K562 (cell line): ENCODE measurements at regions not wholly inside any gene's neighbourhood (a gene's known extent, or its start where the extent isn't known, plus 50 kb on each side); places are given as distances from the start of the nearest gene placed in this dataset.

ENCODE experiments used
- ATAC-seq: fragments of 200-7000 bp; cut with Tn5 transposase; 3 replicates; pipeline ENCODE4 v1.9.1; 2020; ENCODE audit warnings: moderate library complexity
- BruUV-seq: library from RNA; stranded (reverse); fragments of 400-500 nt; replicated peaks from 2 replicates; lab custom pipeline; 2021; lab: Mats Ljungman, UMichigan
- CTCF ChIA-PET: fragments of 300-600 bp; formaldehyde crosslinking; extraction: SDS; loops from one replicate; lab custom pipeline; 2021; ENCODE audit warnings: low intra/inter-chr PET ratio; lab: Yijun Ruan, JAX
- POLR2A ChIA-PET: fragments of 300-600, 350-650 bp; sonication (Branson Sonifier 250); formaldehyde crosslinking; extraction: SDS; loops from one replicate; lab custom pipeline; 2021; ENCODE audit warnings: antibody characterized with exemption, inconsistent platforms; lab: Yijun Ruan, JAX
- DNase-seq, 4 experiments: peaks; one replicate each; pipeline versions ENCODE4 v3.0.0 to v3.0.0-alpha.2; 2011 to 2018; ENCODE audit warnings: low spot score in 3 of 4, mixed read lengths in 3 of 4; ENCODE audit errors: extremely low read depth in 1 of 4
- FAIRE-seq: peaks from 2 replicates; lab custom pipeline; 2011; peaks lifted over from hg19 to GRCh38; lab: Jason Lieb, UNC
- H2AFZ ChIP-seq: 2 replicates; pipeline ENCODE4 v1.6.0; 2011; ENCODE audit warnings: low read depth, low read length, control low read depth, inconsistent platforms
- H3K27ac ChIP-seq: fragments of 200-600 bp; 3 replicates; pipeline ENCODE4 v1.8.0; 2011; ENCODE audit warnings: low read depth, mild to moderate bottlenecking, control low read depth, inconsistent platforms, low read length, moderate library complexity, mixed read lengths; ENCODE audit errors: extremely low read depth
- H3K27me3 ChIP-seq, 2 experiments: fragments of 300-600 bp in 1 of 2; 2 replicates in 1 of 2; 3 replicates in 1 of 2; pipeline versions ENCODE4 v1.6.0 to v1.8.0; 2011; ENCODE audit warnings: inconsistent platforms in 2 of 2, low read length in 2 of 2, mild to moderate bottlenecking in 1 of 2, mixed read lengths in 1 of 2, moderate library complexity in 1 of 2; ENCODE audit not compliant: control insufficient read depth in 2 of 2, insufficient read depth in 2 of 2
- H3K36me3 ChIP-seq: fragments of 300-600 bp; 3 replicates; pipeline ENCODE4 v1.8.0; 2011; ENCODE audit warnings: mild to moderate bottlenecking, low read length, inconsistent platforms; ENCODE audit not compliant: control insufficient read depth, insufficient read depth
- H3K4me1 ChIP-seq, 2 experiments: fragments of 200-600 bp in 1 of 2; replicated peaks in 1 of 2; 2 replicates in 1 of 2; 3 replicates in 1 of 2; pipeline versions ENCODE4 v1.5.1 to v1.8.0; 2011; ENCODE audit warnings: inconsistent platforms in 2 of 2, low read length in 2 of 2, mild to moderate bottlenecking in 1 of 2, mixed read lengths in 1 of 2, moderate library complexity in 1 of 2; ENCODE audit not compliant: control insufficient read depth in 2 of 2, insufficient read depth in 2 of 2
- H3K4me2 ChIP-seq: 2 replicates; pipeline ENCODE4 v1.6.1; 2011; ENCODE audit warnings: low read length, control low read depth, inconsistent platforms, mixed read lengths; ENCODE audit not compliant: insufficient read depth
- H3K4me3 ChIP-seq: fragments of 200-600 bp; sonication (generic), shearing (Covaris generic); 2 replicates; pipeline ENCODE4 v1.5.1; 2016; ENCODE audit warnings: control low read depth, inconsistent platforms
- H3K79me2 ChIP-seq: fragments of 200-600 bp; 3 replicates; pipeline ENCODE4 v1.8.0; 2011; ENCODE audit warnings: low read length, inconsistent platforms; ENCODE audit not compliant: control insufficient read depth, insufficient read depth
- H3K9ac ChIP-seq, 2 experiments: 2 replicates each; pipeline versions ENCODE4 v1.6.0 to v1.6.1; 2011; ENCODE audit warnings: low read depth in 2 of 2, low read length in 2 of 2, control low read depth in 1 of 2, inconsistent platforms in 1 of 2, mild to moderate bottlenecking in 1 of 2, mixed read lengths in 1 of 2; ENCODE audit not compliant: insufficient read depth in 1 of 2
- H3K9me1 ChIP-seq: one replicate; pipeline ENCODE4 v1.6.0; 2011; ENCODE audit warnings: inconsistent platforms, mild to moderate bottlenecking, low read length, moderate library complexity; ENCODE audit not compliant: control insufficient read depth, insufficient read depth
- H3K9me3 ChIP-seq: replicated peaks from 2 replicates; pipeline ENCODE4 v1.5.1; 2011; ENCODE audit warnings: low read depth, low read length, inconsistent platforms; ENCODE audit not compliant: control insufficient read depth, insufficient read depth
- H4K20me1 ChIP-seq: replicated peaks from 2 replicates; pipeline ENCODE4 v1.6.1; 2011; ENCODE audit warnings: low read length, inconsistent platforms, mixed read lengths; ENCODE audit not compliant: control insufficient read depth, insufficient read depth
- COPS2 ChIP-seq: fragments of 450-650 bp; conservative IDR thresholded peaks from 2 replicates; pipeline ENCODE4 v1.6.1; 2016; ENCODE audit warnings: mild to moderate bottlenecking, moderate library complexity
- FOS ChIP-seq: IDR thresholded peaks from 3 replicates; pipeline ENCODE4 v1.6.1; 2011; ENCODE audit not compliant: insufficient read length; ENCODE audit errors: extremely low read depth
- MCM3 ChIP-seq: fragments of 450-650 bp; IDR thresholded peaks from 2 replicates; pipeline ENCODE4 v1.6.1; 2016
- NCOR1 ChIP-seq: fragments of 450-650 bp; IDR thresholded peaks from 2 replicates; pipeline ENCODE4 v1.6.1; 2016; ENCODE audit warnings: mild to moderate bottlenecking, moderate library complexity
- POU5F1 ChIP-seq: fragments of 150-350 bp; IDR thresholded peaks from 2 replicates; pipeline ENCODE4 v1.6.1; 2014; ENCODE audit warnings: borderline replicate concordance, low read length, low read depth, mild to moderate bottlenecking; ENCODE audit not compliant: partially characterized antibody
- RBM17 ChIP-seq: fragments of 200-400 bp; formaldehyde crosslinking; IDR thresholded peaks from 2 replicates; pipeline ENCODE4 v1.6.1; 2017; ENCODE audit warnings: low read depth, mild to moderate bottlenecking, low read length, borderline replicate concordance
- U2AF1 ChIP-seq: fragments of 200-400 bp; formaldehyde crosslinking; optimal IDR thresholded peaks from 2 replicates; pipeline ENCODE3; 2017; ENCODE audit warnings: mild to moderate bottlenecking, low read depth, low read length, moderate library complexity
- in situ Hi-C: fragments of 300-500 bp; cut with MboI; formaldehyde crosslinking; loops from 4 replicates; pipeline ENCODE4 v1.15.0; 2018; ENCODE audit warnings: inconsistent platforms, mixed read lengths
- intact Hi-C: fragments of 100-400 bp; cut with micrococcal nuclease; formaldehyde crosslinking; loops from 2 replicates; pipeline ENCODE4 v1.14.2; 2022
- TF ChIP-seq, protein P1 (sequence below), 2 experiments: fragments of 450-650 bp; IDR thresholded peaks; 2 replicates each; pipeline ENCODE4 v1.6.1; 2016; ENCODE audit warnings: mild to moderate bottlenecking in 2 of 2, borderline replicate concordance in 1 of 2, low read depth in 1 of 2, moderate library complexity in 1 of 2
- TF ChIP-seq, protein P2 (sequence below): fragments of 450-650 bp; IDR thresholded peaks from 2 replicates; pipeline ENCODE4 v1.6.1; 2018; ENCODE audit not compliant: partially characterized antibody
- TF ChIP-seq, protein P3 (sequence below): fragments of 250-450 bp; sonication (Bioruptor Pico); IDR thresholded peaks from 2 replicates; pipeline ENCODE4 v1.9.0; 2021; ENCODE audit warnings: mild to moderate bottlenecking

DNA sequence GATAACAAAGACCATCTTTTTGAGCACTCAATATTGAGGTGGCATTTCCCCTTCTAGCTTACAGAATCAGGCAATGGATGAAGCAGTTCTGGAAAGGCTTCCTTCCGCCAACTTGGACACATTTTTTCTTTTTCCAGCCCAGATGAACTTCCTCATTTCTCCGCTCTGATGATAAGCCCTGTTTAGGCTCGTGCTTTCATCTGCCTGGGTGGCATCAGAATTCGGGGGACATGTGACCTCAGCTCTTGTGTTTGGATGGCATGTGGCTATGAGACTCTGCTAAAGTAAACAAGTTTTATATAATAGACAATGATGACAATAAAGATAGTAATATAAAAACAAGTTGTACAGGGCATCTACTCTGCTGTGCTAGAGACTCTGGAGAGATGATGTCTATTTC is 796.7 kb downstream of the DHX35 start (continued):
- TF ChIP-seq, protein P1, sequence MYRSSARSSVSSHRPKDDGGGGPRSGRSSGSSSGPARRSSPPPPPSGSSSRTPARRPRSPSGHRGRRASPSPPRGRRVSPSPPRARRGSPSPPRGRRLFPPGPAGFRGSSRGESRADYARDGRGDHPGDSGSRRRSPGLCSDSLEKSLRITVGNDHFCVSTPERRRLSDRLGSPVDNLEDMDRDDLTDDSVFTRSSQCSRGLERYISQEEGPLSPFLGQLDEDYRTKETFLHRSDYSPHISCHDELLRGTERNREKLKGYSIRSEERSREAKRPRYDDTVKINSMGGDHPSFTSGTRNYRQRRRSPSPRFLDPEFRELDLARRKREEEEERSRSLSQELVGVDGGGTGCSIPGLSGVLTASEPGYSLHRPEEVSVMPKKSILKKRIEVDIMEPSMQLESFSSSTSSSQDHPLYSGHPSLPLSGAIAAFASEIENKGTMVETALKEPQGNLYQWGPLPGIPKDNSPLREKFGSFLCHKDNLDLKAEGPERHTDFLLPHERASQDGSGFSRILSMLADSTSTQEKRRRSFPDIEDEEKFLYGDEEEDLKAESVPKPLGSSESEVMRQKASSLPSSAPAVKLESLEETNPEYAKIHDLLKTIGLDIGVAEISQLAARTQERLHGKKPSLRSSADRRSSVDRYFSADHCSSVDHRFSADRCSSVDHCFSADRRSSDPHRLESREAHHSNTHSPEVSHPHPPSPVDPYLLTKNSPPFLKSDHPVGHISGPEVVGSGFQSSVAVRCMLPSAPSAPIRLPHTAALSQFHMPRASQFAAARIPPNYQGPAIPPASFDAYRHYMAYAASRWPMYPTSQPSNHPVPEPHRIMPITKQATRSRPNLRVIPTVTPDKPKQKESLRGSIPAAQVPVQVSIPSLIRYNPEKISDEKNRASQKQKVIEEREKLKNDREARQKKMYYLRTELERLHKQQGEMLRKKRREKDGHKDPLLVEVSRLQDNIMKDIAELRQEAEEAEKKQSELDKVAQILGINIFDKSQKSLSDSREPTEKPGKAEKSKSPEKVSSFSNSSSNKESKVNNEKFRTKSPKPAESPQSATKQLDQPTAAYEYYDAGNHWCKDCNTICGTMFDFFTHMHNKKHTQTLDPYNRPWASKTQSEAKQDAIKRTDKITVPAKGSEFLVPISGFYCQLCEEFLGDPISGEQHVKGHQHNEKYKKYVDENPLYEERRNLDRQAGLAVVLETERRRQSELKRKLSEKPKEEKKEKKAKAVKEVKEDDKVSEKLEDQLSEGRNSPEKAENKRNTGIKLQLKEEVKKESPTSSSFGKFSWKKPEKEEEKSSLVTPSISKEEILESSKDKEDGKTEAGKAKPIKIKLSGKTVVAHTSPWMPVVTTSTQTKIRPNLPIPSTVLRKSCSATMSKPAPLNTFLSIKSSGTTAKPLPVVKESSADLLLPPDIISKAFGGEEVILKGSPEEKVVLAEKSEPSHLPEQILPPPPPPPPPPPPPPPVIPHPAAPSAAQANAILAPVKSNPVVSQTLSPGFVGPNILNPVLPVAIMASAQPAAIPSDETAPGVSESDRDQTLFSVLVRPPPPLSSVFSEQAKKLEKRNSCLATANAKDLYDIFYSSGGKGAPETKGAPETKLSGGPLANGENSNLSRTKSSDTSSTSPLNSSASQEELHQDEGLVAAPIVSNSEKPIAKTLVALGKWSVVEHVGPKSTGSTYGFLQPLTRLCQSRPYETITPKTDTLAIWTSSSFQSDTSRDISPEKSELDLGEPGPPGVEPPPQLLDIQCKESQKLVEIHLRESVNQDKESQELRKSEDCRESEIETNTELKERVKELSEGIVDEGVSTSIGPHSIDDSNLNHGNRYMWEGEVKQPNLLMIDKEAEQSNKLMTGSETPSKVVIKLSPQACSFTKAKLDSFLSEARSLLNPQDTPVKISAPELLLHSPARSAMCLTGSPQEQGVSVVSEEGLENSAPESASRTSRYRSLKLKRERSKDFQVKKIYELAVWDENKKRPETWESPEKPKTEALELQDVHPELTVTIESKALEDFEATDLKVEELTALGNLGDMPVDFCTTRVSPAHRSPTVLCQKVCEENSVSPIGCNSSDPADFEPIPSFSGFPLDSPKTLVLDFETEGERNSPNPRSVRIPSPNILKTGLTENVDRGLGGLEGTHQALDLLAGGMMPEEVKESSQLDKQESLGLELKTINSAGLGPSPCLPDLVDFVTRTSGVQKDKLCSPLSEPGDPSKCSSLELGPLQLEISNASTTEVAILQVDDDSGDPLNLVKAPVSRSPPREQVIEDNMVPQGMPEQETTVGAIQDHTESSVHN (IDR thresholded peaks at IDR 0.05; ENCODE audit: borderline replicate concordance in 1 of 2, low read depth in 1 of 2) = no peak
- no peak for TF ChIP-seq U2AF1

DNA sequence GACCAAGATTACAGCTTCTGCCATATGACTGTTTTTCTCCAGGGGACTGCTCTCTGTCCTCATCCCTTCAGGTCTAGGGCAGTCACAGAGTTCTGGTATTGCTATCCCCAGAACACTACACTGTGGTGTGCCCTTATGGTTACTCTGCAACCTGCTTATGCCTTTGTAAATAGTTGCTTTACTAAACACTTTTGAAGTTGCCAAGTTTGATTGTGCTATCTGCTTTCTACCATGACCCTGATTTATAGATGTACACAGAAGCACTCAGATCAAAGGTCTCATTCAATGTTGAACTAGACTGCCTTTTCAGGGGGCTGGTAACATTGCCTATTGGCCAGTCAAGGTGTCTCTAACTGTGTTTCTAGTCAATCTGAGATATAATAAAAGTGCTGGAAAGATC is 794.7 kb downstream of the DHX35 start:
- no peak overlapping the region for H3K4me2 ChIP-seq
- POLR2A ChIA-PET = no interaction called here
- in situ Hi-C loops (no loop called here), intact Hi-C loops (no loop called here)
- no peaks in the 10 kb centered on the region for H3K4me1 ChIP-seq
- DNase-seq = no peak
- no peaks in the 10 kb centered on the region for H3K79me2 ChIP-seq
- no TSS peak for BruUV-seq
- no peak for ATAC-seq
- no peaks in the 10 kb centered on the region; the same call in 1 of the 2 replicates for H3K9me3 ChIP-seq
- no peak overlapping the region for H2AFZ ChIP-seq
- no peak for FAIRE-seq
- H3K9ac ChIP-seq = no peak overlapping the region
- CTCF ChIA-PET = no interaction called here
- H4K20me1 ChIP-seq = no peaks in the 10 kb centered on the region
- no peaks in the 10 kb centered on the region for H3K27me3 ChIP-seq
- H3K27ac ChIP-seq = no peak overlapping the region
- no peak overlapping the region for H3K4me3 ChIP-seq
- no peaks in the 10 kb centered on the region for H3K36me3 ChIP-seq
- no peaks in the 10 kb centered on the region for H3K9me1 ChIP-seq
- TF ChIP-seq RBM17 = no peak
- no peak for TF ChIP-seq FOS
- TF ChIP-seq, protein P2, sequence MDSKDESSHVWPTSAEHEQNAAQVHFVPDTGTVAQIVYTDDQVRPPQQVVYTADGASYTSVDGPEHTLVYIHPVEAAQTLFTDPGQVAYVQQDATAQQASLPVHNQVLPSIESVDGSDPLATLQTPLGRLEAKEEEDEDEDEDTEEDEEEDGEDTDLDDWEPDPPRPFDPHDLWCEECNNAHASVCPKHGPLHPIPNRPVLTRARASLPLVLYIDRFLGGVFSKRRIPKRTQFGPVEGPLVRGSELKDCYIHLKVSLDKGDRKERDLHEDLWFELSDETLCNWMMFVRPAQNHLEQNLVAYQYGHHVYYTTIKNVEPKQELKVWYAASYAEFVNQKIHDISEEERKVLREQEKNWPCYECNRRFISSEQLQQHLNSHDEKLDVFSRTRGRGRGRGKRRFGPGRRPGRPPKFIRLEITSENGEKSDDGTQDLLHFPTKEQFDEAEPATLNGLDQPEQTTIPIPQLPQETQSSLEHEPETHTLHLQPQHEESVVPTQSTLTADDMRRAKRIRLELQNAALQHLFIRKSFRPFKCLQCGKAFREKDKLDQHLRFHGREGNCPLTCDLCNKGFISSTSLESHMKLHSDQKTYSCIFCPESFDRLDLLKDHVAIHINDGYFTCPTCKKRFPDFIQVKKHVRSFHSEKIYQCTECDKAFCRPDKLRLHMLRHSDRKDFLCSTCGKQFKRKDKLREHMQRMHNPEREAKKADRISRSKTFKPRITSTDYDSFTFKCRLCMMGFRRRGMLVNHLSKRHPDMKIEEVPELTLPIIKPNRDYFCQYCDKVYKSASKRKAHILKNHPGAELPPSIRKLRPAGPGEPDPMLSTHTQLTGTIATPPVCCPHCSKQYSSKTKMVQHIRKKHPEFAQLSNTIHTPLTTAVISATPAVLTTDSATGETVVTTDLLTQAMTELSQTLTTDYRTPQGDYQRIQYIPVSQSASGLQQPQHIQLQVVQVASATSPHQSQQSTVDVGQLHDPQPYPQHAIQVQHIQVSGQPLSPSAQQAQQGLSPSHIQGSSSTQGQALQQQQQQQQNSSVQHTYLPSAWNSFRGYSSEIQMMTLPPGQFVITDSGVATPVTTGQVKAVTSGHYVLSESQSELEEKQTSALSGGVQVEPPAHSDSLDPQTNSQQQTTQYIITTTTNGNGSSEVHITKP = no peak
- TF ChIP-seq, protein P3, sequence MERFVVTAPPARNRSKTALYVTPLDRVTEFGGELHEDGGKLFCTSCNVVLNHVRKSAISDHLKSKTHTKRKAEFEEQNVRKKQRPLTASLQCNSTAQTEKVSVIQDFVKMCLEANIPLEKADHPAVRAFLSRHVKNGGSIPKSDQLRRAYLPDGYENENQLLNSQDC (CRISPR knock-in tag) = no peak
- no peak for TF ChIP-seq NCOR1
- no peak for TF ChIP-seq POU5F1
- no peak for TF ChIP-seq MCM3
- TF ChIP-seq COPS2 = no peak
